GM18502 (cell line): ENCODE measurements at regions not wholly inside any gene's neighbourhood (a gene's known extent, or its start where the extent isn't known, plus 50 kb on each side); places are given as distances from the start of the nearest gene placed in this dataset.
"Not testable (repeated sequence)": the region's sequence is repeated elsewhere in the genome, so short reads cannot be mapped to it uniquely, and the experiment has no call there.

Source experiments
- ATAC-seq: cut with Tn5 transposase; IDR thresholded peaks from one replicate; pipeline ENCODE4 v1.9.1; 2021; ENCODE audit warnings: mild to moderate bottlenecking; ENCODE audit not compliant: unreplicated experiment, poor library complexity

GRCh38 chr6:30810813-30811339 is 66.5 kb upstream of the IER3 start:
- ATAC-seq, result peak; percentile 89

DNA sequence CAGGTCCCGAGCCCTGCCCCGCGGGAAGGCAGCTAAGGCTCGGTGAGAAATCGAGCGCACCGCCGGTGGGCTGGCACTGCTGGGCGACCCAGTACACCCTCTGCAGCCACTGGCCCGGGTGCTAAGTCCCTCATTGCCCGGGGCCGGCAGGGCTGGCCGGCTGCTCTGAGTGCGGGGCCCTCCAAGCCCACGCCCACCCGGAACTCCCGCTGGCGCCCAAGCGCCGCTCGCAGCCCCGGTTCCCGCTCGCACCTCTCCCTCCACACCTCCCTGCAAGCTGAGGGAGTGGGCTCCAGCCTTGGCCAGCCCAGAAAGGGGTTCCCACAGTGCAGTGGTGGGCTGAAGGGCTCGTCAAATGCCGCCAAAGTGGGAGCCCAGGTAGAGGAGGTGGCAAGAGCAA is 63.2 kb upstream of the IER3 start:
- ATAC-seq, result not testable (repeated sequence)

DNA sequence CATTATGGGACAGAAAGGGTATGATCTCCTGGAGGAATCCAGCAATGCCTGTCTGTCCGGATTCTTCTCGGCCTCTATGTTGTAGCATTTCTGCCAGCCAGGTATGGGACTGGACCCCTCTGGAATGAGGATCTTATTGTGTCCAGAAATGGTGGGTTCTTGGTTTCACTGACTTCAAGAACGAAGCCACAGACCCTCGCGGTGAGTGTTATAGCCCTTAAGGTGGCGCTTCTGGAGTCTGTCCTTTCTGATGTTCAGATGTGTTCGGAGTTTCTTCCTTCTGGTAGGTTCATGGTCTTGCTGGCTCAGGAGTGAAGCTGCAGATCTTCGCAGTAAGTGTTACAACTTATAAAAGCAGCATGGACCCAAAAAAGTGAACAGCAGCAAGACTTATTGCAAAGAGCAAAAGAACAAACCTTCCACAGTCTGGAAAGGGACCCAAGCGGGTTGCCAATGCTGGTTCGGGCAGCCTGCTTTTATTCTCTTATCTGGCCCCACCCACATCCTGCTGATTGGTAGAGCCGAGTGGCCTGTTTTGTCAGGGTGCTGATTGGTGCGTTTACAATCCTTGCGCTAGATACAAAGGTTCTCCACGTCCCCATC is 62.3 kb upstream of the IER3 start:
- ATAC-seq, result no peak

DNA sequence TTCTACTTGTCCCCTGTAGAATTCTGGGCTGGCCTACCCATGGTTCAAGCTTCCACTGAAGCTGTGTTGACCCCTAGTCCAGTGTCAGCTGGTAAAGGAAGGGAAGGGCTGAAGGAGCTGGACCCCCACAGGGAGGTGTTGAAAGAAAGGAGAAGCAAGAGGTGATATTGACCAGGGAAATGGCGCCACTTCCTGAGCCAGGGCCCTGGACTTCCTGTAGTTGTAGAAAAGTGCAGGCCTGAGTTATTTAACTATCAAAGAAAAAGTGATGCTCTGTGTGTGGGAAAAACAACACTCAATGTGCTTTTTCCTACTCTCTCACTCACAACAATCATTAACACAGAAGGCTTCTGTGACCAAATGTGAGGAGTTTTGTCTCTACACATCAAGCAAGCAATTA is 60.0 kb upstream of the IER3 start:
- ATAC-seq, result no peak

- ATAC-seq, result no peak
These were observed 58.4 kb upstream of the IER3 start for GRCh38 chr6:30802731-30803130.

- ATAC-seq, result no peak
These were observed 57.6 kb upstream of the IER3 start for GRCh38 chr6:30801950-30802349.

GRCh38 chr6:30800871-30801270 is 56.5 kb upstream of the IER3 start:
- ATAC-seq, result no peak

DNA sequence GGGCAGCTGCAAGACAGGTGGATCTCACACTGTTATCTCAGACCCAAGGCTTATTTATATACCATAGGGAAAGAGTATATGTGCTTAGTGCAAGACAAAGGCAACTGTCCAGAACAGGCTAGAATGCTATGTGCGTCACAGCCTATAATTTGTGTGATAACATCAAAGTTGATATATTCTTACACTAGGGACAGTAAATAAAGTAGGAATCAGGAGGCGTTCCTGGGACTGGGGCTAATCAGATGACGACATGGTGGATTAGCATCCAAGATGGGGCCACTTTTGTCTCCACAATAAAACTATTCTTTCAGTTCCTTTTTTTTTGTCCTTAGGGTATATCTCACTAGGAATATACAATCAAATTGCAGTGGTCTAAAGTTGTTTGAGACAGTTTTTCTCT is 54.9 kb upstream of the IER3 start:
- ATAC-seq, result no peak

- no peak for ATAC-seq
These were observed 54.1 kb upstream of the IER3 start for GRCh38 chr6:30798494-30798893.

GRCh38 chr6:30795549-30796293 is 51.4 kb upstream of the IER3 start:
- no peak for ATAC-seq
